Keratinocyte (primary cell): ENCODE measurements at regions not wholly inside any gene's neighbourhood (a gene's known extent, or its start where the extent isn't known, plus 50 kb on each side); places are given as distances from the start of the nearest gene placed in this dataset.

Source experiments
- EZH2 ChIP-seq: IDR thresholded peaks from one replicate; pipeline ENCODE4 v1.6.1; 2012; ENCODE audit warnings: inconsistent platforms, mild to moderate bottlenecking, low read length, moderate library complexity
- TF ChIP-seq, protein P1 (sequence below), 3 experiments: IDR thresholded peaks in 1 of 3; conservative IDR thresholded peaks in 1 of 3; optimal IDR thresholded peaks in 1 of 3; 2 replicates in 2 of 3; 3 replicates in 1 of 3; pipeline versions ENCODE3 to v1.5.1; 2011; ENCODE audit warnings: low read length in 3 of 3, mild to moderate bottlenecking in 3 of 3, moderate library complexity in 2 of 3, control low read depth in 1 of 3, inconsistent platforms in 1 of 3; ENCODE audit not compliant: insufficient read depth in 2 of 3; ENCODE audit errors: extremely low read depth in 1 of 3

DNA sequence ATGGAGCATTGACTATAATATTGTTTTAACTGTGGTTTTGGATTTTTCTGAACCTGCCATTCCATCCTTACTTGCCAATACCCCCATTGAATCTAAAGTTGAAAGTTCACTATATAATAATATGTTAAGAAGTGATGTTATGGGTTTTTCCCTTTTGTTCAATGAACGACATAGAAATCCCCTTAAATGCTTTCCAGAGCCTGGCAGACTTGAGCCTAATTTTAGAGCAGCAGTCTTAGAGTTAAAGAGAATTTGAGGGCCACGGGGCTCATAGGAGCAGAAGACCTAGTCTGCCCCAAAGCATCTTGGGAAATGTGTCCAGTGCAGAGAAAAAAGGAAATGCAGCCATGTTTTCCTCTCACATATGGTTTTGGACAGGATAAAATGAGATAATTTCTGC, 146.1 kb upstream of the SLC44A1 start:
- TF ChIP-seq, protein P1, sequence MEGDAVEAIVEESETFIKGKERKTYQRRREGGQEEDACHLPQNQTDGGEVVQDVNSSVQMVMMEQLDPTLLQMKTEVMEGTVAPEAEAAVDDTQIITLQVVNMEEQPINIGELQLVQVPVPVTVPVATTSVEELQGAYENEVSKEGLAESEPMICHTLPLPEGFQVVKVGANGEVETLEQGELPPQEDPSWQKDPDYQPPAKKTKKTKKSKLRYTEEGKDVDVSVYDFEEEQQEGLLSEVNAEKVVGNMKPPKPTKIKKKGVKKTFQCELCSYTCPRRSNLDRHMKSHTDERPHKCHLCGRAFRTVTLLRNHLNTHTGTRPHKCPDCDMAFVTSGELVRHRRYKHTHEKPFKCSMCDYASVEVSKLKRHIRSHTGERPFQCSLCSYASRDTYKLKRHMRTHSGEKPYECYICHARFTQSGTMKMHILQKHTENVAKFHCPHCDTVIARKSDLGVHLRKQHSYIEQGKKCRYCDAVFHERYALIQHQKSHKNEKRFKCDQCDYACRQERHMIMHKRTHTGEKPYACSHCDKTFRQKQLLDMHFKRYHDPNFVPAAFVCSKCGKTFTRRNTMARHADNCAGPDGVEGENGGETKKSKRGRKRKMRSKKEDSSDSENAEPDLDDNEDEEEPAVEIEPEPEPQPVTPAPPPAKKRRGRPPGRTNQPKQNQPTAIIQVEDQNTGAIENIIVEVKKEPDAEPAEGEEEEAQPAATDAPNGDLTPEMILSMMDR (optimal IDR thresholded peaks at IDR 0.05 in 1 of 3, IDR thresholded peaks at IDR 0.05 in 1 of 3, conservative IDR thresholded peaks at IDR 0.05 in 1 of 3; ENCODE audit: extremely low read depth in 1 of 3, insufficient read depth in 2 of 3, low read length in 3 of 3): no peak
- TF ChIP-seq EZH2: no peak
